ENCODE measurements at regions not wholly inside any gene's neighbourhood (a gene's known extent, or its start where the extent isn't known, plus 50 kb on each side); places are given as distances from the start of the nearest gene placed in this dataset.

DNA sequence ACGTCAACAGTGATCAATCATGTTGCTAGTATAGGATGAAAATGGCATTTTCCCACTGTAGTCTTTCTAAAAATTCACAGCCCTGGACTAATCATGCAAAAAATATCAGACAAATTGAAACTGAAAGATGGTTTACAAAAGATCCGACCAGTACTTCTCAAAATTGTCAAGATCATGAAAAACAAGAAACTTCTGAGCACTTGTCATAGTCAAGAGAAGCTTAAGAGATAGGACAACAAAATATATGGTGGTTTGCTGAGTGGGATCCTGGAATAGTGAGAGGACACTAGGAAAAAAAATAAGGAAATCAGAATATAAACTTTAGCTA is 101.1 kb downstream of the NAA11 start:
- TF ChIP-seq, protein P1, sequence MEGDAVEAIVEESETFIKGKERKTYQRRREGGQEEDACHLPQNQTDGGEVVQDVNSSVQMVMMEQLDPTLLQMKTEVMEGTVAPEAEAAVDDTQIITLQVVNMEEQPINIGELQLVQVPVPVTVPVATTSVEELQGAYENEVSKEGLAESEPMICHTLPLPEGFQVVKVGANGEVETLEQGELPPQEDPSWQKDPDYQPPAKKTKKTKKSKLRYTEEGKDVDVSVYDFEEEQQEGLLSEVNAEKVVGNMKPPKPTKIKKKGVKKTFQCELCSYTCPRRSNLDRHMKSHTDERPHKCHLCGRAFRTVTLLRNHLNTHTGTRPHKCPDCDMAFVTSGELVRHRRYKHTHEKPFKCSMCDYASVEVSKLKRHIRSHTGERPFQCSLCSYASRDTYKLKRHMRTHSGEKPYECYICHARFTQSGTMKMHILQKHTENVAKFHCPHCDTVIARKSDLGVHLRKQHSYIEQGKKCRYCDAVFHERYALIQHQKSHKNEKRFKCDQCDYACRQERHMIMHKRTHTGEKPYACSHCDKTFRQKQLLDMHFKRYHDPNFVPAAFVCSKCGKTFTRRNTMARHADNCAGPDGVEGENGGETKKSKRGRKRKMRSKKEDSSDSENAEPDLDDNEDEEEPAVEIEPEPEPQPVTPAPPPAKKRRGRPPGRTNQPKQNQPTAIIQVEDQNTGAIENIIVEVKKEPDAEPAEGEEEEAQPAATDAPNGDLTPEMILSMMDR (IDR thresholded peaks at IDR 0.05; ENCODE audit: insufficient read depth, low read length) = no peak
- no peak for TF ChIP-seq POLR2AphosphoS5 (IDR thresholded peaks at IDR 0.05; ENCODE audit: low read depth)
- TF ChIP-seq, protein P2, sequence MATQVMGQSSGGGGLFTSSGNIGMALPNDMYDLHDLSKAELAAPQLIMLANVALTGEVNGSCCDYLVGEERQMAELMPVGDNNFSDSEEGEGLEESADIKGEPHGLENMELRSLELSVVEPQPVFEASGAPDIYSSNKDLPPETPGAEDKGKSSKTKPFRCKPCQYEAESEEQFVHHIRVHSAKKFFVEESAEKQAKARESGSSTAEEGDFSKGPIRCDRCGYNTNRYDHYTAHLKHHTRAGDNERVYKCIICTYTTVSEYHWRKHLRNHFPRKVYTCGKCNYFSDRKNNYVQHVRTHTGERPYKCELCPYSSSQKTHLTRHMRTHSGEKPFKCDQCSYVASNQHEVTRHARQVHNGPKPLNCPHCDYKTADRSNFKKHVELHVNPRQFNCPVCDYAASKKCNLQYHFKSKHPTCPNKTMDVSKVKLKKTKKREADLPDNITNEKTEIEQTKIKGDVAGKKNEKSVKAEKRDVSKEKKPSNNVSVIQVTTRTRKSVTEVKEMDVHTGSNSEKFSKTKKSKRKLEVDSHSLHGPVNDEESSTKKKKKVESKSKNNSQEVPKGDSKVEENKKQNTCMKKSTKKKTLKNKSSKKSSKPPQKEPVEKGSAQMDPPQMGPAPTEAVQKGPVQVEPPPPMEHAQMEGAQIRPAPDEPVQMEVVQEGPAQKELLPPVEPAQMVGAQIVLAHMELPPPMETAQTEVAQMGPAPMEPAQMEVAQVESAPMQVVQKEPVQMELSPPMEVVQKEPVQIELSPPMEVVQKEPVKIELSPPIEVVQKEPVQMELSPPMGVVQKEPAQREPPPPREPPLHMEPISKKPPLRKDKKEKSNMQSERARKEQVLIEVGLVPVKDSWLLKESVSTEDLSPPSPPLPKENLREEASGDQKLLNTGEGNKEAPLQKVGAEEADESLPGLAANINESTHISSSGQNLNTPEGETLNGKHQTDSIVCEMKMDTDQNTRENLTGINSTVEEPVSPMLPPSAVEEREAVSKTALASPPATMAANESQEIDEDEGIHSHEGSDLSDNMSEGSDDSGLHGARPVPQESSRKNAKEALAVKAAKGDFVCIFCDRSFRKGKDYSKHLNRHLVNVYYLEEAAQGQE (IDR thresholded peaks at IDR 0.05; ENCODE audit: insufficient replicate concordance, low read depth) = no peak
- no peak for TF ChIP-seq SPI1 (IDR thresholded peaks at IDR 0.05; ENCODE audit: borderline replicate concordance, low read depth)
- no peak for TF ChIP-seq GABPA (IDR thresholded peaks at IDR 0.05; ENCODE audit: low read depth)

Measured in HL-60 (cell line).